ENCODE measurements at regions not wholly inside any gene's neighbourhood (a gene's known extent, or its start where the extent isn't known, plus 50 kb on each side); places are given as distances from the start of the nearest gene placed in this dataset.

DNA sequence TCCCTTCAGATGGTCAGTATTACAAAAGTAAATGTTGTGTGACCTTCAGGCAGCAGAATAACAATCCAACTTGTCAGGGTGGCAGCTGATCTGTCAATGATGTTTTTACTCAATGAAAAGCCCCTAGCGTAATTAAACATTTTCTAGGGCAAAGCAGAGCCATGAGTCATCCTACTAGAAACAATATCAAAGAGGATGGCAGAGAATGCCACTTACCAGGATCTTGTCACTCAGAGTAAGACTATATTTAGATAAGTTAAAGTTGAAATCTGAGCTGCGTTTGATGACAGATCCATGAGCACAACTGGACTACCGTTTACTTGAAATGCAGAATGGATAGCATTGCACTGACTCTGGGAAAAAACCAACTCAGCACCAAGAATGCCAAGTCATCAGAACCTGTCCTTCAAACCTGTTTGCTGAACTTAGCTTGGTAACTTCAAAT lies 612.6 kb upstream of the ACVR2A start:
- in situ Hi-C loops (cut with HindIII; ENCODE audit: low pct_ligation_motif_present, low pct_unique_long_range_greater_than_20kb, low sequenced_read_pairs): no loop called here
- DNase-seq: no peak

DNA sequence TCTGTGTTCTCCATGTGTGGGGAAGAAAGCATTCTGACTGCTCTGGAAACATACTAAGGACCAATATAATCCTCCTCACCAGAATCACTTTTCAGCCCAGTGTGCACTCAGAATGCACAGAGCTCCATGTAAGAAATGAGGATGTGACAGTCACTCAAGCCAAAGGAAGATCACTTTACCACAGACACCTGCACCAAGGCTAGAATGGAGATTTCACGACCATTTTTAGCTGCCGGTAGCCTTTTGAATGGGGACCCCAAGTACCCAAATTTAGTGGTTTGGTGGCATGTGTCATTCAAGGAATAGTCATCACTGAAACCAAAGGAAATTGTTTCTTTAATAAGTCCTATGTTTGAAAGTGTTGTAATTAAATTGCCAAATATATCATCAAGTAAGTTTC lies 613.2 kb upstream of the ACVR2A start:
- no peak for DNase-seq
- in situ Hi-C loops (cut with HindIII; ENCODE audit: low pct_ligation_motif_present, low pct_unique_long_range_greater_than_20kb, low sequenced_read_pairs): no loop called here

DNA sequence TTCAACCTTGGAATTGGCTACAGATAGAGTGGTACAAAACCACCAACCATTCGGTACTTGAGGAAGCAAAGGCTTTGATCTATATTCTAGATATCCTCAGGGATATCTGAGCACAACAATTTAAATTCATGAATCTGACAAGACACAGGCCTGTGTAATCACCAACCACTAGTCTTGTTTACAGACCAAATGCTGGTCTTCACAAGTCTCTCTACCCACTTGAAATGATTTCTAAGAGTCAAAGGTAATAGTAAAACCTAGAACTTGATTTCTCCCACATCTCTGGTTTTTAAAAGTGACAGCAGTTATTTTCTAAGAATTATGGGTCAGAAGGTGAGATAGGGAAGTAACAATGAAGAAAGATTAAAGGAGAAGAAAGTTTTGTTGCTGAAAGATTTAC lies 613.7 kb upstream of the ACVR2A start:
- in situ Hi-C loops (cut with HindIII; ENCODE audit: low pct_ligation_motif_present, low pct_unique_long_range_greater_than_20kb, low sequenced_read_pairs): no loop called here
- DNase-seq: no peak

DNA sequence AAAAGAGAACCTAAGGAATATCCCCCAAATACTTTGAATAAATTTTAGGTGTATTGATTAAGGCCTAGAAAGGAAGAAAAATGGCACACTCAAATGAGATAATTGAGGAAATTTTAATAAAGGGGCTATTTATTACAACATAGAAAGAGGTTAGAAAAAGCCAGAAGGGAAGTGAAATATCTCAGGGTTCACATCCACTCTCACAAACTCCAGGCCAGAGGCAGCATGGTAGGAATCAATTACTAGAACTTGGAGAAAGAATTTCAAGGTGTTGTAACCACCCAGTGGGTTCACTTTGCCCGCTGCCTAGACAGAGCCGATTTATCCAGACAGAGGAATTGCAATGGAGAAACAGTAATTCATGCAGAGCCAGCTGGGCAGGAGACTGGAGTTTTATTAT lies 617.5 kb upstream of the ACVR2A start:
- no peak for DNase-seq
- in situ Hi-C loops (cut with HindIII; ENCODE audit: low pct_ligation_motif_present, low pct_unique_long_range_greater_than_20kb, low sequenced_read_pairs): no loop called here

DNA sequence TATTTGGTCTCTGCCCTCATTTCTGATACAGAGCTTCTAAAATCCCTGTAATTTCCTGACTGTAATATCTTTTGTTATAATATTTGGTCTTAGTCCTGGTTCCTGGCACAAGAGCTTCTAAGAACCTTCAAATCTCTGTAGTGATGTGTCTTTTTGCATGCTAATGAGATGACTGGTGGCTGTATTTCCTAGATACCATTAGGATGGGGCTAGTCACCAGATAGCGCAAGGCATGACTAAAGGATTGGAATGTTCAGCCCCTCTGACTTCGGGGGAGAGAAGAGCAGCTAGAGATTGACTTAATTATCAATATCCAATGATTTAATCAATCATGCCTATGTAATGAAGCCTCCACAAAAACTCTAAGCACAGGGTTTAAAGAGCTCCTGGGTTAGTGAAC lies 620.8 kb upstream of the ACVR2A start:
- in situ Hi-C loops (cut with HindIII; ENCODE audit: low pct_ligation_motif_present, low pct_unique_long_range_greater_than_20kb, low sequenced_read_pairs): no loop called here
- DNase-seq: no peak

DNA sequence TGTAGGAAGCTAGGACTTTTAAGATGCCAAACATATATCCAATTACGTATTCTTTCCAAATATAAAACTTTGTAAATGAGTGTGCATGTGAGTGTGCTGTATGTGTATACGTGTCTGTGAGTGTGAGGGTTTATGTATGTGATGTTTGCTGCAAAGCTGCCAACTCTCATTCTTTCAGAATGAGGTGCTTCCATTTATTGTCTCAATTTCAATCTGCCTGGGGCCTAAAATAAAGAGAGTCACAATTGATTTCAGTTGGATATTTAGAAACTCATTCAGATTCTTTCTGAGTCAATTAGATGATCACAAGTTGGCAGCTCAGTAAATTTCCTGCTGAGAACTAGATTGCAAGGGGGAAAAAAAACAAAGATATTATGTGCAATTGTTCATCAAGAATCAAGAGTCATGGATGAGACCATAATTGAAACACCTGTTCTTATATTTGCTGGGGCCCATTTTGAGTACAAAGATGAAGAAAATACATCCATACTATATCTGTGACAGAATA lies 621.2 kb upstream of the ACVR2A start:
- in situ Hi-C loops (cut with HindIII; ENCODE audit: low pct_ligation_motif_present, low pct_unique_long_range_greater_than_20kb, low sequenced_read_pairs): no loop called here
- no peak for DNase-seq

DNA sequence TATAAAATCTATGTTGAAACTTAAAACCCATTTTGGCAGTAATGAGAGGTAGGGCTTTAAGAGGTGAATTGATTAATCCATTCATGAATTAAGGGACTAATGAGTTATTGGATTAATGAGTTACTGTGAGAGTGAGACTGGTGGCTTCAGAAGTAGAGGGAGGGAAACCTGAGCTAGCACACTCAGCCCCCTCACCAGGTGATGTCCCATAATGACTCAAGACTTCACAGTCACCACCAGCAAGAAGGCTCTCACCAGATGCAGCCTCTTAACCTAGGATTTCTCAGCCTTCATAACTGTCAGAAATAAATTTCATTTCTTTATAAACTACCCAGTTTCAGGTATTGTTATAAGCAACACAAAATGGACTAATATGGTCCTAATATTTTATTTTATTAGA lies 621.7 kb upstream of the ACVR2A start:
- DNase-seq: no peak
- in situ Hi-C loops (cut with HindIII; ENCODE audit: low pct_ligation_motif_present, low pct_unique_long_range_greater_than_20kb, low sequenced_read_pairs): no loop called here

DNA sequence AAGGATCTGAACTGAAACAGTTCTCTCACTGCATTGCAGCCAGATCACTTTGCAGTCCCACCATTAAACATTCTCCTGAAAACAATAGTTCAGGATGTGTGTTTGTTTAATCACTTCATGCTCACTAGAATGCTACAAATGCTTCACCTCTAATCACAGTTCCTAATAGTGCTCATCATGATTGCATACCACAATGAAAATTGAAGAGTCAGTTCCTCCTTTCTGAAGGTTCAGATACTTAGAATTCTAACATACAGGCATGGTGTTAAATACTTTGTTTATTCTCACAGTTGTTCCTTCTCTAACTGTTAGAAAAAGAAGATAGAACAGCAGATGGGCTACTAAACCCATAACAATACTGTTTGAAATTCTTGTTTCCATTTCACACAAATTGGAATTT lies 622.3 kb upstream of the ACVR2A start:
- in situ Hi-C loops (cut with HindIII; ENCODE audit: low pct_ligation_motif_present, low pct_unique_long_range_greater_than_20kb, low sequenced_read_pairs): no loop called here

DNA sequence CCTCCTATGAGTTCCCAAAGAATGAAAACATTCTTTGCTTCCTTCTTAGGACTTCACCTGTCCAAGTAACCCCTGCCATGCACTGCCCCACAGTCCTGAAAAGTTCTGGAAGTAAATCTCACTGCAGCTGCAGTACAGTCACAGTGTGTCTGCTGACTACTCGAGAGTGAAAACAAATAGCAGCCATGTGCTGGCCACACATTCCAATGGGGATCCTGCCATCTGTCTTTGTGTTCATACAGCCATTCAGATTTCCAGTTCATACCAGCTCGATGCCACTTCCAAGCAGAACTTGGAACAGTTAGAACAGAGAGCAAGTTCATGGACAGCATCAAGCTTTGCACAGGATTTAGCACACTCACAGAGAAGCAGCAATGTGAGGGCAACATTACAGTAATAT lies 629.9 kb upstream of the ACVR2A start:
- DNase-seq: no peak
- in situ Hi-C loops (cut with HindIII; ENCODE audit: low pct_ligation_motif_present, low pct_unique_long_range_greater_than_20kb, low sequenced_read_pairs): no loop called here

More for the DNA sequence above, 622.3 kb upstream of the ACVR2A start:
- no peak for DNase-seq

DNA sequence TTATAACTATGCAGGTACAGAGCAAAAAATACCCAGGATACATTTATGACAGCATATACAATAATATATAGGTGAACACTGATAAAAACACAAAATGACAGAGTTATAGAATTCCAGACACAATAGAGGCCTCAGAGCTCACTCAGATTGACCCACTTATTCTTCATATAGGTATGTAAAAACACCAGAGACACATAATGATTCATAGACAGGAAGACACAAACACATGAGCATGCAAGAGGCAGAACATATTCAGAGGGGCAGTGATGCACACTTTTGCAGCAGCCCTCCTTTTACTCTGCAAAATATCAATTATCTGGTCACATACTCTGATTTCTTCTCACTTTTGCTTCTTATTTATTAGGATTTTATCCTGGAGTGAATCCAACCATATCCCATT lies 633.3 kb upstream of the ACVR2A start:
- in situ Hi-C loops (cut with HindIII; ENCODE audit: low pct_ligation_motif_present, low pct_unique_long_range_greater_than_20kb, low sequenced_read_pairs): no loop called here

DNA sequence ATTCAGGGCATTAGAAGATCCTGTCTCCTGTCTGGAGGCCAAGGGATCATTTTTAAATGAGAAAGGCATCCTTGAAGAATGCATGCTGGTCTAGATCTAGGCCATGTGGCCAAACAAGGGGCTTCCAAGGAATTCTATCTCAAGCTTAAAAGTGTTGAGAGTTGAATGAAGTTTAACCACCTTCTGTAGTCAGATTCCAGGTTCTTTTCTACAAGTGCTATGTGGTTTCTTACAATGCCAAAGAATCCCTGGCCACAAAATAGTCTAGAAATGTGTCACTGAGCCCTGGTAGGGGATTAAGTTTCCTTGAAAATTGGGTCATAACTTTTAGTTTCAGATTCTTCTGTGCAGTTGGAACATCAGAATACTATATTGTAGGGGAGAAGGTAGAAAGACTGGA lies 640.7 kb upstream of the ACVR2A start:
- in situ Hi-C loops (cut with HindIII; ENCODE audit: low pct_ligation_motif_present, low pct_unique_long_range_greater_than_20kb, low sequenced_read_pairs): no loop called here
- DNase-seq: peak; percentile 89

More for the DNA sequence above, 633.3 kb upstream of the ACVR2A start:
- no peak for DNase-seq

DNA sequence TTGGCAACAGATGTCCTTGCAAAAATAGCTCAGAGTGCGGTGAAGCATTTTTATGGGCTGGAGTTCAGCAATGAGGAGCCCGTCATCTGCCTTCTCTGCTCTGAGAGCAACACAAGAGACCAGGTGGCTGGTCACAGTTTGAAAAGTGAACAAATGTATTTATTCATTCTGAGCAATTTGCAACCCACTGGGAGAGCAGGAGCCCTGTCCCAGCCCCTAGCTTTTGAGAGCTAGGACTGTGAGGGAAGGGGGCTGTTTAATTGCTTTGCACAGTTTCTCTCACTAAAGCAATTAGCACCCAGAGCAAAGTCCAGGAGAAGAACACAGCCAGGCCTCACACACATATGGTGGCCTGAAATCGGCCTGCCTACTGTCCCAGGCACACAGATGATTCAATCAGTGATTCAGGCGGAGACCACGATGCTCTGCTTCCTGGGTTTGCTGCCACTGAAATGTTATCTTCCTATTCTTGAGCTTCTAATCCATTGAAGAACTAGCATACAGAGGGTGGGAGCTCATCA lies 646.1 kb upstream of the ACVR2A start:
- no peak for DNase-seq
- in situ Hi-C loops (cut with HindIII; ENCODE audit: low pct_ligation_motif_present, low pct_unique_long_range_greater_than_20kb, low sequenced_read_pairs): no loop called here

DNA sequence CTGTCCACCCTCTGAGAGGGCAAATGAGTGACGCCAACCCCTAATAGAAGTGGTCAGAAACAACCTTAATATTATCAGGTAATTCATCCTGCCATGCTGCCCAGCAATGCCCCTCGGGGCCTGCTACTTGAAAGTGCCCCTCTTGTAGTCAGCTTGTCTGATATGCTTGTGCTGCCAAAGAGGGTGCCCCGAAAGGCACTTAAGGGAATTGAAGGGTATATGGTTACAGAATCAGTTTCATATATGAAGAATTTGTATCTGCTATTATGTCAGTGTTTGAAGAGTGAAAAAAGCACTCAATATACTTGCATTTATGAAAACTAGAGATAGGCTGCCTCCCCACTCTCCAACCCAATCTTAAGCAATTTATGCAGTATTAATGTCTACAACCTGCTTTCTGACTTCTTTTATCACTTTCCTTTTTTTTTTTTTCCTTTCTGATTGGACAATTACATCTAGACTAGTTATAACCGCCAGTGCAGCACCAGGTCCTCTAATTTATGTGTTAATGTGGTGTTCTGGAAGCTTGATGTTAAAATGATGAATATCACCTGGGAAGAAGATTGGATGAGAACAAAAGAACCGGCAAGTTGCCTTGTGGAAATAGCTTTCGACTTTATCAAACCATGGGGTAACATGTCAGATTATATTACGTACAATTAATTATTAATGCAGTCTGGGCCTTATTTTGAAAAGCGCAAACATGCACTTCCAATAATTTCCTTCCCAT lies 646.9 kb upstream of the ACVR2A start:
- in situ Hi-C loops (cut with HindIII; ENCODE audit: low pct_ligation_motif_present, low pct_unique_long_range_greater_than_20kb, low sequenced_read_pairs): no loop called here
- DNase-seq: no peak

DNA sequence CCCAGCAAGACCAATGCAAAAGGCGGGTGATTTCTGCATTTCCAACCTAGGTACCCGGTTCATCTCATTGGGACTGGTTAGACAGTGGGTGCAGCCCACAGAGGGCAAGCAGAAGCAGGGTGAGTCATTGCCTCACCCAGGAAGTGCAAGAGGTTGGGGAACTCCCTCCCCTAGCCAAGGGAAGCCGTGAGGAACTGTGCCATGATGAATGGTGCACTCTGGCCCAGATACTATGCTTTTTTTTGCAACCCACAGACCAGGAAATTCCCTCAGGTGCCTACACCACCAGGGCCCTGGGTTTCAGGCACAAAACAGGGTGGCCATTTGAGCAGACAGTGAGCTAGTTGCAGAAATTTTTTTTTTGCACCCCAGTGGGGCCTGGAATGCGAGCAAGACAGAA lies 662.6 kb upstream of the ACVR2A start:
- peak; percentile 4 for DNase-seq
- in situ Hi-C loops (cut with HindIII; ENCODE audit: low pct_ligation_motif_present, low pct_unique_long_range_greater_than_20kb, low sequenced_read_pairs): no loop called here

DNA sequence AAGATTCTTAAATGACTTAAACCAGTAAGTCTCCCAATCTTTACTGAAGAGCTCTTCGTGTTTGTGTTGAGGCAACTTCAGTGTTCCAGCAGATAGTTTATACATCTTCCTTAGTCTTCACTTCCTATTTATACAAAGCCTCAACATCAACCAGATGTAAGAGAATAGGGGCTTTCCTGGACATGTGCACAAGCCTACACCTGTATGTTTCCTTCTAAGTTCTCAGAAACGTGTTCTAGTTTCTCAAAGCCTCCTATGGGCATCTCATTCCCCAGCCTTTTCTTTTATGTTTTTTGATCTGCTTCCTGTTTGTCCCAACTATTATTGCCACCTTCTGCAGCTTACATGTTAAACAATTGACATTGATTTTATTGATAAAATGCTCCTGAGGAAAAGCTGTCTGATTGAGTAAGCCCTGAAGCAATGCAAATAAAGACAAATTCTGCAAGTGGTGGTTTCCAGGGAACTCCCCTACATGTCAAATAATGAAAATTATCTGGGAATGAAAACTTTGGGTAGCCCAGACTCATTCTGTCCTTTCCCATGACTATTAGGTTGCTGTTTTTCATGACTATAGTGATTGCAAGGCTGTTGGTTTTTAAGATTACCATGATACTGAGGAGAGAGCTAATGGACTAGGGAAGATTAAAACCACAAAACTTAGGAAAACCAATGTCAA lies 663.3 kb upstream of the ACVR2A start:
- in situ Hi-C loops (cut with HindIII; ENCODE audit: low pct_ligation_motif_present, low pct_unique_long_range_greater_than_20kb, low sequenced_read_pairs): no loop called here
- DNase-seq: no peak

DNA sequence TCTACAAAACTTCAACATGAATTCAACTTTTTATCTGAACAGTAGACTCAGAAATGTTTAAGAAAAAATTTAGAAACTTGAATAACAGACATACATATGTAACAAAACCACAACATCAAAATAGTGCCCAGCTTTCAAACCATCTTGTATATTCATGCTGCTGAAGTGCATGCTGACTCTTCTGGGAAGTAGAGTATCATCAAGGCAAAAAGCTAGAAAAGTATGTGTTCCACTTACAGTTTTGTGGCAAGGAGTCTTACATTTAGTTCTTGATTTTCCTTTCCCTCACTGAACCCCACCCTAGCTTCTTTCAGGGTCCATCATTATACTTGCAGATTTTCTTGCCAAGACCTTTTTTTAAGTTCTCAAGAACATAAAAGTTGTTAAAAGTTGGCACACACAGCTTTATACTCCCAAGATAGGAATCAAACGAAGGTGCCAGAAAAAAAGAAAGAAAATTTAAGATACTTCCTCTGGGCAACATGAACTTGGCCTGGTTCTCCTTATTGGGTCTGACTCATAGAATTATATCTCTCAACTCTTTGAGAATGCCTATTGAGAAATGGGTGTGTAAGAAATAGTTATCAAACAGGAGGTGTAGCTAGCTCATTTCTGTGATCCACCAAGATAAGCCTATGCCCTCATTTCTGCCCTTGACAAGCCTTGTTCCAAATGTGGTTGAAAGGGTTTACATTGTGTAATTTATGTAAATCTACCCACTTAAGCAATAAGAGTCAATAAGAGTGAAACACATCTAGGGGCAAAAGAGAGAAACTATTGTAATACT lies 667.6 kb upstream of the ACVR2A start:
- no peak for DNase-seq
- in situ Hi-C loops (cut with HindIII; ENCODE audit: low pct_ligation_motif_present, low pct_unique_long_range_greater_than_20kb, low sequenced_read_pairs): no loop called here

DNA sequence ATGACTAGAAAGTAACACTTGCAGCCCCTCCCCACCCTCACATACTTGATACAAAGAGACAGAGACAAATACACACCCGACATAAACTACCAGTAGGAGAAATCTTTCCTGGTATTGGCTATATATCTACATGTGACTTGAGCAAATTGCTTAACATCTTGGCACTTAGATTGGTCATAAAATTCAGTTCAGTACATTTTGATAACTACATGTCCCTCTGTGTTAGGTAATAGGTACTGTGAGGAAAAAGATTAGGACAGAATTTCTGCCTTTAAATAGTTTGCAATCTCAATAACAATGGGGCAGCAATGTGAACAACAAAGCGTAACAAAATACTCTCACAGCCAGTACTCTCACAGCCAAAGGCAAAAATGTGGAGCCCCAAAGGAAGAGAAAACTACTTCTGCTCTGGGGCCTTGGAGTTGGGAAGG lies 670.0 kb upstream of the ACVR2A start:
- no peak for DNase-seq

DNA sequence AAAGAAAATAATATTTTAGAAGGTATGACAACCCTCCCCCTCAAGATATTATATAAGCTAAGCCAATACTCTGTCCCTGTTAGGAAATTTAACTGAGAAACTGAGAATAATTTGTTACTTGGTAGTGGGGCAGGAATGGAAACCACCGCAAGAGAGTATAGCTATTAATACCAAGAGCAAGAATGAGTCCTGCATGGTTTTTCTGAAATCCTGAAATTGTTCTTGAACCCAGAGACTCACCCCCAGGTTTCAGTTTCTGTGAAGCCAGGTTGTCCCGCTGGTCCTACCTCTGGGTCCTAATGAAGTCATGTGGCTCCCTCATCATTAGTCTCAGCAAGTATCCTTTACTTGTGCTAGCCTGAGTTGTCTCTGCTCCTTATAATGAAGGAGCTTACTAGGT lies 671.0 kb upstream of the ACVR2A start:
- DNase-seq: no peak

More for the DNA sequence above, 670.0 kb upstream of the ACVR2A start:
- in situ Hi-C loops (cut with HindIII; ENCODE audit: low pct_ligation_motif_present, low pct_unique_long_range_greater_than_20kb, low sequenced_read_pairs): no loop called here

DNA sequence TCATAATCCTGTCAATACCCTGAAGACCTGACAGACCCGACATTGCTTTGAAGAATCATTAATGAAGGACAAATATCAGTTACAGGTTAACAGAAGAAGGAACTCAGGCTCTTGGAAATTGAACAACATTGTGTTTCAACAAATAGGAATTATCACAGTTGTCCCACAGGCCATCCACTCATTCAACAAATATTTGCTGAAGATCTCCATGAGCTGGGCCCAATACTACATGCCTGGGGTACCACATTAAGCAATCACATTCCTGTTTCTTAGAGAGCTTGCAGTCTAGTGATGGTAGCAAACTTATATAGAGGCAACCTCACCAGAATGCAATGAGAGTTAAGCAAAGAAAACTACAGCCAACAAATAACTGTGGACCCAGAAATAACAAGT lies 671.6 kb upstream of the ACVR2A start:
- peak; percentile 41 for DNase-seq
- in situ Hi-C loops (cut with HindIII; ENCODE audit: low pct_ligation_motif_present, low pct_unique_long_range_greater_than_20kb, low sequenced_read_pairs): no loop called here

More for the DNA sequence above, 671.0 kb upstream of the ACVR2A start:
- in situ Hi-C loops (cut with HindIII; ENCODE audit: low pct_ligation_motif_present, low pct_unique_long_range_greater_than_20kb, low sequenced_read_pairs): no loop called here
